CD14-positive monocyte (primary cell): ENCODE measurements at regions not wholly inside any gene's neighbourhood (a gene's known extent, or its start where the extent isn't known, plus 50 kb on each side); places are given as distances from the start of the nearest gene placed in this dataset.

Experiments
- DNase-seq, 3 donors: peaks; one replicate each; pipeline ENCODE4 v3.0.0-alpha.2; 2011 to 2022
- H2AFZ ChIP-seq: 2 replicates; pipeline ENCODE4 v1.6.0; 2012; ENCODE audit warnings: mild to moderate bottlenecking, low read depth, low read length, inconsistent platforms; ENCODE audit not compliant: insufficient read depth, poor library complexity, severe bottlenecking
- H3K27ac ChIP-seq, 2 donors: 1 replicate in 1 of 2; 2 replicates in 1 of 2; pipeline ENCODE4 v1.5.1; 2012 to 2013; ENCODE audit warnings: low read length in 2 of 2, control low read depth in 1 of 2, inconsistent platforms in 1 of 2, low read depth in 1 of 2, mild to moderate bottlenecking in 1 of 2
- H3K27me3 ChIP-seq, 2 donors: one replicate each; pipeline versions ENCODE4 v1.6.0 to v1.6.1; 2011 to 2013; ENCODE audit warnings: low read length in 2 of 2; ENCODE audit not compliant: control insufficient read depth in 2 of 2, insufficient read depth in 2 of 2
- H3K36me3 ChIP-seq, 2 donors: replicated peaks in 1 of 2; 1 replicate in 1 of 2; 2 replicates in 1 of 2; pipeline versions ENCODE4 v1.5.1 to v1.6.1; 2012 to 2013; ENCODE audit warnings: low read length in 2 of 2, control low read depth in 1 of 2, inconsistent platforms in 1 of 2, mild to moderate bottlenecking in 1 of 2; ENCODE audit not compliant: insufficient read depth in 2 of 2, control insufficient read depth in 1 of 2
- H3K4me1 ChIP-seq, 2 donors: 1 replicate in 1 of 2; 2 replicates in 1 of 2; pipeline versions ENCODE4 v1.5.1 to v1.6.1; 2012 to 2013; ENCODE audit warnings: low read length in 2 of 2, control low read depth in 1 of 2, inconsistent platforms in 1 of 2, mild to moderate bottlenecking in 1 of 2, moderate library complexity in 1 of 2; ENCODE audit not compliant: insufficient read depth in 2 of 2, control insufficient read depth in 1 of 2
- H3K4me2 ChIP-seq: replicated peaks from 2 replicates; pipeline ENCODE3; 2012; ENCODE audit warnings: low read length, moderate library complexity, mild to moderate bottlenecking; ENCODE audit not compliant: poor library complexity, severe bottlenecking; ENCODE audit errors: extremely low read depth
- H3K4me3 ChIP-seq, 3 experiments: fragments of 200-600 bp in 1 of 3; sonication (generic) in 1 of 3; replicated peaks in 1 of 3; 1 replicate in 2 of 3; 2 replicates in 1 of 3; pipeline ENCODE4 v1.5.1; 2011 to 2013; ENCODE audit warnings: low read length in 3 of 3, mild to moderate bottlenecking in 3 of 3, control low read depth in 2 of 3, low read depth in 2 of 3, inconsistent platforms in 1 of 3, moderate library complexity in 1 of 3
- H3K79me2 ChIP-seq: 2 replicates; pipeline ENCODE4 v1.6.0; 2012; ENCODE audit warnings: mild to moderate bottlenecking, control low read depth, inconsistent platforms, low read length, moderate library complexity; ENCODE audit not compliant: insufficient read depth
- H3K9ac ChIP-seq: 2 replicates; pipeline ENCODE4 v1.6.0; 2017; ENCODE audit warnings: low read length, mild to moderate bottlenecking; ENCODE audit not compliant: insufficient read depth, poor library complexity, severe bottlenecking
- H3K9me3 ChIP-seq, 2 donors: replicated peaks in 1 of 2; 1 replicate in 1 of 2; 2 replicates in 1 of 2; pipeline versions ENCODE4 v1.5.1 to v1.6.1; 2012 to 2013; ENCODE audit warnings: low read length in 2 of 2, control low read depth in 1 of 2; ENCODE audit not compliant: control insufficient read depth in 1 of 2, insufficient read depth in 1 of 2
- H4K20me1 ChIP-seq: 2 replicates; pipeline ENCODE4 v1.6.0; 2012; ENCODE audit warnings: mild to moderate bottlenecking, low read length, control low read depth, moderate library complexity; ENCODE audit not compliant: insufficient read depth
- H3K27ac Mint-ChIP-seq, 7 donors: one replicate each; pipeline ENCODE4 v1.8.0; 2020; ENCODE audit warnings: mild to moderate bottlenecking in 7 of 7, mixed read lengths in 7 of 7, moderate library complexity in 6 of 7, inconsistent platforms in 2 of 7
- H3K27me3 Mint-ChIP-seq, 3 donors: one replicate each; pipeline ENCODE4 v1.8.0; 2021 to 2022; ENCODE audit warnings: low read depth in 3 of 3, mild to moderate bottlenecking in 3 of 3, mixed read lengths in 3 of 3, moderate library complexity in 3 of 3, inconsistent platforms in 1 of 3
- H3K36me3 Mint-ChIP-seq, 2 donors: one replicate each; pipeline ENCODE4 v1.8.0; 2020; ENCODE audit warnings: mixed read lengths in 2 of 2, inconsistent platforms in 1 of 2, mild to moderate bottlenecking in 1 of 2
- H3K4me1 Mint-ChIP-seq: one replicate; pipeline ENCODE4 v1.8.0; 2020; ENCODE audit warnings: mild to moderate bottlenecking, mixed read lengths
- H3K4me3 Mint-ChIP-seq, 2 donors: one replicate each; pipeline ENCODE4 v1.8.0; 2020; ENCODE audit warnings: mild to moderate bottlenecking in 2 of 2, mixed read lengths in 2 of 2, moderate library complexity in 1 of 2
- H3K9me3 Mint-ChIP-seq, 7 donors: one replicate each; pipeline ENCODE4 v1.8.0; 2020 to 2022; ENCODE audit warnings: mixed read lengths in 7 of 7, mild to moderate bottlenecking in 6 of 7, moderate library complexity in 6 of 7, inconsistent platforms in 2 of 7
- WGBS: methylation state at CpG from one replicate; pipeline ENCODE4 v1.1.5; 2013; ENCODE audit warnings: missing lambda C conversion rate; ENCODE audit not compliant: insufficient coverage; 5-methylcytosine and 5-hydroxymethylcytosine counted together
- intact Hi-C, 2 donors: fragments of 100-400 bp; cut with micrococcal nuclease; formaldehyde crosslinking; loops; one replicate each; pipeline versions ENCODE4 v1.15.0 to v1.15.1; 2023
- TF ChIP-seq, protein P1 (sequence below): fragments of 200-600 bp; IDR thresholded peaks from one replicate; pipeline ENCODE4 v1.8.0; 2022; ENCODE audit warnings: antibody characterized with exemption, mild to moderate bottlenecking

GRCh38 chr2:60603533-60604190, 50.2 kb upstream of the BCL11A start:
- TF ChIP-seq, protein P1, sequence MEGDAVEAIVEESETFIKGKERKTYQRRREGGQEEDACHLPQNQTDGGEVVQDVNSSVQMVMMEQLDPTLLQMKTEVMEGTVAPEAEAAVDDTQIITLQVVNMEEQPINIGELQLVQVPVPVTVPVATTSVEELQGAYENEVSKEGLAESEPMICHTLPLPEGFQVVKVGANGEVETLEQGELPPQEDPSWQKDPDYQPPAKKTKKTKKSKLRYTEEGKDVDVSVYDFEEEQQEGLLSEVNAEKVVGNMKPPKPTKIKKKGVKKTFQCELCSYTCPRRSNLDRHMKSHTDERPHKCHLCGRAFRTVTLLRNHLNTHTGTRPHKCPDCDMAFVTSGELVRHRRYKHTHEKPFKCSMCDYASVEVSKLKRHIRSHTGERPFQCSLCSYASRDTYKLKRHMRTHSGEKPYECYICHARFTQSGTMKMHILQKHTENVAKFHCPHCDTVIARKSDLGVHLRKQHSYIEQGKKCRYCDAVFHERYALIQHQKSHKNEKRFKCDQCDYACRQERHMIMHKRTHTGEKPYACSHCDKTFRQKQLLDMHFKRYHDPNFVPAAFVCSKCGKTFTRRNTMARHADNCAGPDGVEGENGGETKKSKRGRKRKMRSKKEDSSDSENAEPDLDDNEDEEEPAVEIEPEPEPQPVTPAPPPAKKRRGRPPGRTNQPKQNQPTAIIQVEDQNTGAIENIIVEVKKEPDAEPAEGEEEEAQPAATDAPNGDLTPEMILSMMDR = no peak
- Mint-ChIP-seq H3K4me3 (no peak overlapping the region), H3K27ac (no peak overlapping the region), H3K4me1 (no peaks in the 10 kb centered on the region), H3K9me3 (peaks cover 0 to 12% (median 5%) of the 10 kb centered on the region in 7 donors), H3K36me3 (no peaks in the 10 kb centered on the region), H3K27me3 (peaks cover 0 to 2% (median 0%) of the 10 kb centered on the region in 3 donors)
- no peak overlapping the region for H2AFZ ChIP-seq
- no peaks in the 10 kb centered on the region for H3K4me1 ChIP-seq
- no peak overlapping the region for H3K4me3 ChIP-seq
- no peaks in the 10 kb centered on the region for H3K36me3 ChIP-seq
- no peaks in the 10 kb centered on the region for H3K9me3 ChIP-seq
- no peaks in the 10 kb centered on the region for H3K79me2 ChIP-seq
- no peak overlapping the region for H3K9ac ChIP-seq
- intact Hi-C loops = no loop called here
- H4K20me1 ChIP-seq = no peaks in the 10 kb centered on the region
- H3K27ac ChIP-seq = no peak overlapping the region
- H3K4me2 ChIP-seq = no peak overlapping the region
- H3K27me3 ChIP-seq = no peaks in the 10 kb centered on the region
- WGBS = 100% methylated on average over 3 of the region's 6 CpGs
- no peak for DNase-seq

DNA sequence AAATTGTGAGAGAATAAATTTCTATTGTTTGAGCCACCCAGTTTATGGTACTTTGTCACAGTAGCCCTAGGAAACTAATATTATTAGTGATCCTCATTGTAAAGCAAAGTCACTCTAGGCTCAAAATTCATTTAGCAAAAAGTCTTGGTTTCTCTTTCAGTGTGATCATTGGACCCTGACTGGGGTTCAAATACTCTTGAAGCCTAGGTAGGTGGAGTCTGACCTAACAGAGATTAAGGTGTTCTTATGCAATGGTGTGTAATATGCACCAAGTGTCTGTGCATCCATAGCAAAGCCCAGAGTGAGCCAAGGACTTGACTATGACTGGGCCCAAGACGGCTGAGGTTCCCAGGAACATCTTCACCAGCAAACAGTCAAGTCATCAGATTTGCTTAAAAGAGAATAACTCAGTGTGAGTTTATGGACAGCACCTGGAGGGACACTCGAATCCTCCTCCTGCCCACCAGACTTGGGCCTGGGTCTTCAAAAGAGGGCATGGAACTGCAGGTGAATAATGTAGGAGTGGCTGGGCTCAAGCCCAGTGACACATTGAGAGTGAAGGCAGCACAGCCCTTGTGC, 51.1 kb upstream of the BCL11A start:
- no peaks in the 10 kb centered on the region for H3K4me1 Mint-ChIP-seq
- WGBS = 100% methylated on average over 1 of the region's 2 CpGs
- H3K4me2 ChIP-seq = no peak overlapping the region
- H2AFZ ChIP-seq = no peak overlapping the region
- no peak overlapping the region for H3K27ac Mint-ChIP-seq
- H3K36me3 Mint-ChIP-seq = no peaks in the 10 kb centered on the region
- H3K27ac ChIP-seq = no peak overlapping the region
- H3K79me2 ChIP-seq = no peaks in the 10 kb centered on the region
- H3K36me3 ChIP-seq = no peaks in the 10 kb centered on the region
- H3K27me3 ChIP-seq = no peaks in the 10 kb centered on the region
- no peaks in the 10 kb centered on the region for H4K20me1 ChIP-seq
- no peaks in the 10 kb centered on the region for H3K9me3 ChIP-seq
- H3K9ac ChIP-seq = no peak overlapping the region
- TF ChIP-seq, protein P1 = no peak
- DNase-seq = no peak
- no peaks in the 10 kb centered on the region for H3K4me1 ChIP-seq
- H3K9me3 Mint-ChIP-seq = peaks cover 0 to 12% (median 5%) of the 10 kb centered on the region in 7 donors
- peaks cover 0 to 1% (median 0%) of the 10 kb centered on the region in 3 donors for H3K27me3 Mint-ChIP-seq
- H3K4me3 Mint-ChIP-seq = no peak overlapping the region
- no peak overlapping the region for H3K4me3 ChIP-seq
- intact Hi-C loops = no loop called here
